GM12874 (cell line): ENCODE measurements at regions not wholly inside any gene's neighbourhood (a gene's known extent, or its start where the extent isn't known, plus 50 kb on each side); places are given as distances from the start of the nearest gene placed in this dataset.

ENCODE experiments used
- CTCF ChIP-seq: IDR thresholded peaks from 2 replicates; pipeline ENCODE4 v1.5.1; 2011; ENCODE audit warnings: low read depth, mild to moderate bottlenecking, control low read depth, low read length, moderate library complexity; ENCODE audit not compliant: insufficient read depth

- no peak for TF ChIP-seq CTCF
These were observed 59.8 kb upstream of the C5orf63 start for GRCh38 chr5:127133071-127133470.

- TF ChIP-seq CTCF: no peak
These were observed 63.6 kb upstream of the C5orf63 start for GRCh38 chr5:127136908-127137307.

- no peak for TF ChIP-seq CTCF
These were observed 70.4 kb upstream of the C5orf63 start for GRCh38 chr5:127143722-127144121.

GRCh38 chr5:127153031-127153430 is 79.7 kb upstream of the C5orf63 start:
- no peak for TF ChIP-seq CTCF

GRCh38 chr5:127153521-127153920 is 80.2 kb upstream of the C5orf63 start:
- no peak for TF ChIP-seq CTCF

GRCh38 chr5:127163750-127164149 is 90.4 kb upstream of the C5orf63 start:
- no peak for TF ChIP-seq CTCF

- TF ChIP-seq CTCF: no peak
These were observed 97.8 kb upstream of the C5orf63 start for GRCh38 chr5:127170918-127171600.
